ENCODE measurements at regions not wholly inside any gene's neighbourhood (a gene's known extent, or its start where the extent isn't known, plus 50 kb on each side); places are given as distances from the start of the nearest gene placed in this dataset.

- TF ChIP-seq, protein P1, sequence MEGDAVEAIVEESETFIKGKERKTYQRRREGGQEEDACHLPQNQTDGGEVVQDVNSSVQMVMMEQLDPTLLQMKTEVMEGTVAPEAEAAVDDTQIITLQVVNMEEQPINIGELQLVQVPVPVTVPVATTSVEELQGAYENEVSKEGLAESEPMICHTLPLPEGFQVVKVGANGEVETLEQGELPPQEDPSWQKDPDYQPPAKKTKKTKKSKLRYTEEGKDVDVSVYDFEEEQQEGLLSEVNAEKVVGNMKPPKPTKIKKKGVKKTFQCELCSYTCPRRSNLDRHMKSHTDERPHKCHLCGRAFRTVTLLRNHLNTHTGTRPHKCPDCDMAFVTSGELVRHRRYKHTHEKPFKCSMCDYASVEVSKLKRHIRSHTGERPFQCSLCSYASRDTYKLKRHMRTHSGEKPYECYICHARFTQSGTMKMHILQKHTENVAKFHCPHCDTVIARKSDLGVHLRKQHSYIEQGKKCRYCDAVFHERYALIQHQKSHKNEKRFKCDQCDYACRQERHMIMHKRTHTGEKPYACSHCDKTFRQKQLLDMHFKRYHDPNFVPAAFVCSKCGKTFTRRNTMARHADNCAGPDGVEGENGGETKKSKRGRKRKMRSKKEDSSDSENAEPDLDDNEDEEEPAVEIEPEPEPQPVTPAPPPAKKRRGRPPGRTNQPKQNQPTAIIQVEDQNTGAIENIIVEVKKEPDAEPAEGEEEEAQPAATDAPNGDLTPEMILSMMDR (IDR thresholded peaks at IDR 0.05) = peak in 5 of 6 experiments; percentile 24 to 43 (median 34)
- TF ChIP-seq EP300 (IDR thresholded peaks at IDR 0.05) (no peak), POLR2A (IDR thresholded peaks at IDR 0.05) (no peak), POLR2AphosphoS5 (IDR thresholded peaks at IDR 0.05) (no peak)
Observed at GRCh38 chr3:70531063-70531657, 218.7 kb upstream of the MDFIC2 start.
